ENCODE measurements at regions not wholly inside any gene's neighbourhood (a gene's known extent, or its start where the extent isn't known, plus 50 kb on each side); places are given as distances from the start of the nearest gene placed in this dataset.

- H3K36me3 ChIP-seq (ENCODE audit: control insufficient read depth, insufficient read depth, low read length), result no peaks in the 10 kb centered on the region
- no peaks in the 10 kb centered on the region for H3K9me3 ChIP-seq (ENCODE audit: control insufficient read depth, insufficient read depth, low read depth, low read length)
- DNase-seq (ENCODE audit: low read depth in 2 of 2), result no peak
- H3K4me1 ChIP-seq (ENCODE audit: control insufficient read depth, extremely low read depth, insufficient read depth, low read length), result peaks cover 10% of the 10 kb centered on the region
- H3K27ac ChIP-seq (ENCODE audit: insufficient read depth, low read length), result no peak overlapping the region
- H3K4me2 ChIP-seq (ENCODE audit: extremely low read depth, insufficient read depth, low read length), result no peak overlapping the region
- no peak overlapping the region for H2AFZ ChIP-seq (ENCODE audit: low read length)
- no peaks in the 10 kb centered on the region for H3K27me3 ChIP-seq (ENCODE audit: control insufficient read depth, insufficient read depth, low read length)
- H3K79me2 ChIP-seq (ENCODE audit: control insufficient read depth, insufficient read depth, low read length), result no peaks in the 10 kb centered on the region
- H4K20me1 ChIP-seq (ENCODE audit: control insufficient read depth, extremely low read depth, insufficient read depth, low read length), result no peaks in the 10 kb centered on the region
- TF ChIP-seq CTCF (conservative IDR thresholded peaks at IDR 0.05 in 1 of 2, IDR thresholded peaks at IDR 0.05 in 1 of 2; ENCODE audit: low read depth in 1 of 2, low read length in 2 of 2), result no peak
- TF ChIP-seq EZH2 (IDR thresholded peaks at IDR 0.05; ENCODE audit: low read length, missing control alignments), result no peak
- no peak overlapping the region for H3K9ac ChIP-seq (ENCODE audit: insufficient read depth, low read length)
- no peak overlapping the region for H3K4me3 ChIP-seq (replicated peaks in 1 of 4; ENCODE audit: control extremely low read depth in 1 of 4, insufficient read depth in 1 of 4, low read depth in 3 of 4, low read length in 4 of 4)
Measured at GRCh38 chr11:103622296-103622695, 414.1 kb upstream of the DDI1 start.

GRCh38 chr11:103623933-103624332 lies 412.5 kb upstream of the DDI1 start:
- no peaks in the 10 kb centered on the region for H3K9me3 ChIP-seq (ENCODE audit: control insufficient read depth, insufficient read depth, low read depth, low read length)
- H3K4me2 ChIP-seq (ENCODE audit: extremely low read depth, insufficient read depth, low read length), result no peak overlapping the region
- DNase-seq (ENCODE audit: low read depth in 2 of 2), result no peak
- no peaks in the 10 kb centered on the region for H3K27me3 ChIP-seq (ENCODE audit: control insufficient read depth, insufficient read depth, low read length)
- no peak overlapping the region for H3K27ac ChIP-seq (ENCODE audit: insufficient read depth, low read length)
- no peaks in the 10 kb centered on the region for H4K20me1 ChIP-seq (ENCODE audit: control insufficient read depth, extremely low read depth, insufficient read depth, low read length)
- no peak overlapping the region for H3K9ac ChIP-seq (ENCODE audit: insufficient read depth, low read length)
- no peaks in the 10 kb centered on the region for H3K79me2 ChIP-seq (ENCODE audit: control insufficient read depth, insufficient read depth, low read length)
- TF ChIP-seq EZH2 (IDR thresholded peaks at IDR 0.05; ENCODE audit: low read length, missing control alignments), result no peak
- H3K4me3 ChIP-seq (replicated peaks in 1 of 4; ENCODE audit: control extremely low read depth in 1 of 4, insufficient read depth in 1 of 4, low read depth in 3 of 4, low read length in 4 of 4), result no peak overlapping the region
- H3K4me1 ChIP-seq (ENCODE audit: control insufficient read depth, extremely low read depth, insufficient read depth, low read length), result peaks cover 10% of the 10 kb centered on the region
- no peak overlapping the region for H2AFZ ChIP-seq (ENCODE audit: low read length)
- no peaks in the 10 kb centered on the region for H3K36me3 ChIP-seq (ENCODE audit: control insufficient read depth, insufficient read depth, low read length)

GRCh38 chr11:103624708-103625623 lies 411.5 kb upstream of the DDI1 start:
- H3K4me1 ChIP-seq (ENCODE audit: control insufficient read depth, extremely low read depth, insufficient read depth, low read length), result peaks cover 10% of the 10 kb centered on the region
- no peaks in the 10 kb centered on the region for H3K79me2 ChIP-seq (ENCODE audit: control insufficient read depth, insufficient read depth, low read length)
- no peaks in the 10 kb centered on the region for H3K27me3 ChIP-seq (ENCODE audit: control insufficient read depth, insufficient read depth, low read length)
- H3K9ac ChIP-seq (ENCODE audit: insufficient read depth, low read length), result no peak overlapping the region
- peak overlapping the region; percentile 87 for H3K27ac ChIP-seq (ENCODE audit: insufficient read depth, low read length)
- peak; percentile 92 to 99 for DNase-seq (ENCODE audit: low read depth in 2 of 2)
- no peaks in the 10 kb centered on the region for H3K9me3 ChIP-seq (ENCODE audit: control insufficient read depth, insufficient read depth, low read depth, low read length)
- no peak overlapping the region for H3K4me2 ChIP-seq (ENCODE audit: extremely low read depth, insufficient read depth, low read length)
- TF ChIP-seq CTCF (conservative IDR thresholded peaks at IDR 0.05 in 1 of 2, IDR thresholded peaks at IDR 0.05 in 1 of 2; ENCODE audit: low read depth in 1 of 2, low read length in 2 of 2), result no peak
- no peak for TF ChIP-seq EZH2 (IDR thresholded peaks at IDR 0.05; ENCODE audit: low read length, missing control alignments)
- no peaks in the 10 kb centered on the region for H4K20me1 ChIP-seq (ENCODE audit: control insufficient read depth, extremely low read depth, insufficient read depth, low read length)
- no peak overlapping the region for H2AFZ ChIP-seq (ENCODE audit: low read length)
- no peaks in the 10 kb centered on the region for H3K36me3 ChIP-seq (ENCODE audit: control insufficient read depth, insufficient read depth, low read length)
- H3K4me3 ChIP-seq (replicated peaks in 1 of 4; ENCODE audit: control extremely low read depth in 1 of 4, insufficient read depth in 1 of 4, low read depth in 3 of 4, low read length in 4 of 4), result no peak overlapping the region
